ENCODE measurements at regions not wholly inside any gene's neighbourhood (a gene's known extent, or its start where the extent isn't known, plus 50 kb on each side); places are given as distances from the start of the nearest gene placed in this dataset.

DNA sequence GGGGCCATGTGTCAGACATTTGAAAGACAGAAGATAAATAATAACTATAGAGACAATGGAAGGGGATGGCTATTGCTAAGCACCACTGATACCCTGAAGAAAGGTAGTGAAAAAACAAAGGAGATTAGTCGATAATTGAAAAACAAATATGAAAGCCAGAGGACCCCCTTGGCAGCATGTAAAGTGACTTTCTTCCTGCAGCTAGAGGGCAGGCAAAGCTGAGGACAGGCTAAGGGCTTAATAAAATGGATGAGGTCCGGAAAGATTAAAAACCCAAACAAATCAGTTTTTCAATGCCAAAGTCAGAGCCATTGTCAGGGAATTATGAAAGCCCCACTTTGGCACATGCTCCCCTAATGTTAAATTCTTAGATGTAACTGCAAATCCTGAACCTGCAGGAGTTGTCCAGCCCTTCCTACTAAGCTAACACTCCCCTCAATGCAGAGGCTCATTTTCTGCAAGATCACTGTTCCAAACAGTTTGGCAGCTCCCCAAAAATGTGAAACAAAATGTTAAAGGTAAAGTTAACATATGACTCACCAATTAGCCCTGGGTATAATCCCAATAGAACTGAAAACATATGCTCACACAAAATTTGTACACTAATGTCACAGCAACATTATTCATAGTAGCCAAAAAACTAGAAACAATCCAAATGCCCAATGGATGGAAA is 1177.9 kb downstream of the GRIK2 start:
- no peaks in the 10 kb centered on the region for H3K9me3 ChIP-seq (ENCODE audit: insufficient read depth in 2 of 2, low read depth in 1 of 2, low read length in 1 of 2)
- no peak overlapping the region for H3K14ac ChIP-seq (ENCODE audit: insufficient read length)
- H2BK15ac ChIP-seq (ENCODE audit: low read length): no peak overlapping the region
- TF ChIP-seq, protein P1, sequence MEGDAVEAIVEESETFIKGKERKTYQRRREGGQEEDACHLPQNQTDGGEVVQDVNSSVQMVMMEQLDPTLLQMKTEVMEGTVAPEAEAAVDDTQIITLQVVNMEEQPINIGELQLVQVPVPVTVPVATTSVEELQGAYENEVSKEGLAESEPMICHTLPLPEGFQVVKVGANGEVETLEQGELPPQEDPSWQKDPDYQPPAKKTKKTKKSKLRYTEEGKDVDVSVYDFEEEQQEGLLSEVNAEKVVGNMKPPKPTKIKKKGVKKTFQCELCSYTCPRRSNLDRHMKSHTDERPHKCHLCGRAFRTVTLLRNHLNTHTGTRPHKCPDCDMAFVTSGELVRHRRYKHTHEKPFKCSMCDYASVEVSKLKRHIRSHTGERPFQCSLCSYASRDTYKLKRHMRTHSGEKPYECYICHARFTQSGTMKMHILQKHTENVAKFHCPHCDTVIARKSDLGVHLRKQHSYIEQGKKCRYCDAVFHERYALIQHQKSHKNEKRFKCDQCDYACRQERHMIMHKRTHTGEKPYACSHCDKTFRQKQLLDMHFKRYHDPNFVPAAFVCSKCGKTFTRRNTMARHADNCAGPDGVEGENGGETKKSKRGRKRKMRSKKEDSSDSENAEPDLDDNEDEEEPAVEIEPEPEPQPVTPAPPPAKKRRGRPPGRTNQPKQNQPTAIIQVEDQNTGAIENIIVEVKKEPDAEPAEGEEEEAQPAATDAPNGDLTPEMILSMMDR (IDR thresholded peaks at IDR 0.05; ENCODE audit: control extremely low read depth in 1 of 3, insufficient read depth in 1 of 3, low read depth in 1 of 3, low read length in 3 of 3): peak in 1 of 3 experiments; percentile 19; a peak in 2 of 4 replicates
- no peak for TF ChIP-seq EZH2 (IDR thresholded peaks at IDR 0.05; ENCODE audit: low read depth, low read length, severe bottlenecking)
- peak; percentile 32 to 37; a peak in 2 of 4 replicates for TF ChIP-seq RAD21 (IDR thresholded peaks at IDR 0.05 in 1 of 2, conservative IDR thresholded peaks at IDR 0.05 in 1 of 2; ENCODE audit: low read depth in 2 of 2, low read length in 2 of 2)
- no peak overlapping the region for H3K9ac ChIP-seq (replicated peaks in 1 of 4; ENCODE audit: extremely low read depth in 1 of 4, low read depth in 3 of 4, low read length in 3 of 4)
- DNase-seq (ENCODE audit: low read depth in 1 of 2, low spot score in 2 of 2): no peak
- CTCF ChIA-PET (ENCODE audit: partially characterized antibody): interaction anchor here (0.6 to 1.3 kb wide), 4 partner anchors 9 to 1828 kb away, joined by 3 to 6 read pairs (median 4); no protein-coding TSS in a partner anchor
- H4K91ac ChIP-seq (replicated peaks; ENCODE audit: insufficient read length, low read length): no peak overlapping the region
- no peak overlapping the region for H3K4ac ChIP-seq (replicated peaks; ENCODE audit: insufficient read length, low read depth, low read length)
- no peaks in the 10 kb centered on the region for H3K79me1 ChIP-seq (ENCODE audit: low read depth, low read length)
- H3K27ac ChIP-seq (ENCODE audit: low read depth, low read length): no peak overlapping the region
- H2BK20ac ChIP-seq (ENCODE audit: low read length): no peak overlapping the region
- no peak overlapping the region for H3K4me3 ChIP-seq (ENCODE audit: extremely low read depth in 1 of 4, insufficient read depth in 2 of 4, low read depth in 3 of 4, low read length in 4 of 4)
- H3K79me2 ChIP-seq (ENCODE audit: control insufficient read depth in 1 of 2, insufficient read depth in 2 of 2, low read length in 2 of 2): no peaks in the 10 kb centered on the region
- no peaks in the 10 kb centered on the region for H3K27me3 ChIP-seq (replicated peaks in 1 of 4; ENCODE audit: control insufficient read depth in 3 of 4, extremely low read depth in 1 of 4, insufficient read depth in 3 of 4, low read length in 3 of 4)
- no peaks in the 10 kb centered on the region for H3K4me1 ChIP-seq (replicated peaks in 1 of 4; ENCODE audit: control insufficient read depth in 3 of 4, insufficient read depth in 4 of 4, low read length in 3 of 4)
- POLR2A ChIA-PET (ENCODE audit: partially characterized antibody): no interaction called here
- H3K56ac ChIP-seq (replicated peaks; ENCODE audit: insufficient read length, low read depth, low read length): no peak overlapping the region
- peak overlapping the region; percentile 85; the same call in 1 of the 2 replicates for H2AFZ ChIP-seq (ENCODE audit: low read length)
- WGBS, 2 experiments (ENCODE audit: extremely low coverage in 1 of 2, insufficient coverage in 1 of 2, insufficient read length in 1 of 2, insufficient replicate concordance in 2 of 2, low coverage in 1 of 2, low lambda C conversion rate in 2 of 2, missing lambda C conversion rate in 1 of 2): 100% methylated on average over 2 of the region's 2 CpGs; no CpG with 5 or more reads in 1 of the 2 experiments
- no peak overlapping the region for H2BK12ac ChIP-seq (ENCODE audit: low read depth, low read length)
- no peaks in the 10 kb centered on the region for H3K36me3 ChIP-seq (ENCODE audit: control insufficient read depth in 2 of 4, insufficient read depth in 4 of 4, low read length in 3 of 4)
- H3K23me2 ChIP-seq (ENCODE audit: low read depth, low read length): no peaks in the 10 kb centered on the region
- no peak overlapping the region for H4K5ac ChIP-seq (ENCODE audit: insufficient read length, low read depth, low read length)
- no peak overlapping the region for H2BK5ac ChIP-seq (ENCODE audit: low read depth, low read length)
- FAIRE-seq: no peak
- no peak overlapping the region for H3K18ac ChIP-seq (ENCODE audit: extremely low read depth, low read length)
- no peak overlapping the region for H3K23ac ChIP-seq (ENCODE audit: insufficient read length)
- no peak overlapping the region for H2AK5ac ChIP-seq (ENCODE audit: low read depth, low read length)
- H4K20me1 ChIP-seq (replicated peaks in 1 of 2; ENCODE audit: control insufficient read depth in 1 of 2, insufficient read depth in 2 of 2, low read length in 2 of 2): no peaks in the 10 kb centered on the region
- H3K4me2 ChIP-seq (ENCODE audit: insufficient read depth in 1 of 2, low read depth in 2 of 2, low read length in 2 of 2): no peak overlapping the region
- H4K8ac ChIP-seq (ENCODE audit: extremely low read depth, insufficient read depth, low read length): no peak overlapping the region
- H2BK120ac ChIP-seq (replicated peaks; ENCODE audit: low read depth, low read length): no peak overlapping the region

All from H1 (cell line).